GM18519 (cell line): ENCODE measurements at regions not wholly inside any gene's neighbourhood (a gene's known extent, or its start where the extent isn't known, plus 50 kb on each side); places are given as distances from the start of the nearest gene placed in this dataset.
"Not testable (repeated sequence)": the region's sequence is repeated elsewhere in the genome, so short reads cannot be mapped to it uniquely, and the experiment has no call there.

Experiments
- ATAC-seq: cut with Tn5 transposase; IDR thresholded peaks from one replicate; pipeline ENCODE4 v1.9.1; 2021; ENCODE audit warnings: mild to moderate bottlenecking, moderate library complexity; ENCODE audit not compliant: unreplicated experiment, low FRiP score

GRCh38 chr13:104525467-104525866 lies 1459.2 kb upstream of the SLC10A2 start:
- no peak for ATAC-seq

GRCh38 chr13:104522235-104523072 lies 1456.2 kb upstream of the SLC10A2 start:
- no peak for ATAC-seq

- no peak for ATAC-seq
Observed at GRCh38 chr13:104510422-104510821, 1444.2 kb upstream of the SLC10A2 start.

GRCh38 chr13:104493502-104493901 lies 1427.3 kb upstream of the SLC10A2 start:
- not testable (repeated sequence) for ATAC-seq

GRCh38 chr13:104491916-104492315 lies 1425.7 kb upstream of the SLC10A2 start:
- no peak for ATAC-seq

GRCh38 chr13:104487006-104487405 lies 1420.8 kb upstream of the SLC10A2 start:
- no peak for ATAC-seq

- no peak for ATAC-seq
Observed at GRCh38 chr13:104485571-104485970, 1419.4 kb upstream of the SLC10A2 start.

GRCh38 chr13:104483631-104484030 lies 1417.4 kb upstream of the SLC10A2 start:
- ATAC-seq: no peak

- ATAC-seq: no peak
Observed at GRCh38 chr13:104477261-104477660, 1411.0 kb upstream of the SLC10A2 start.

- no peak for ATAC-seq
Observed at GRCh38 chr13:104473936-104474335, 1407.7 kb upstream of the SLC10A2 start.

GRCh38 chr13:104466016-104466415 lies 1399.8 kb upstream of the SLC10A2 start:
- ATAC-seq: no peak

GRCh38 chr13:104461049-104461448 lies 1394.8 kb upstream of the SLC10A2 start:
- no peak for ATAC-seq

GRCh38 chr13:104460554-104460953 lies 1394.3 kb upstream of the SLC10A2 start:
- no peak for ATAC-seq

GRCh38 chr13:104450006-104450405 lies 1383.8 kb upstream of the SLC10A2 start:
- no peak for ATAC-seq

GRCh38 chr13:104447348-104447747 lies 1381.1 kb upstream of the SLC10A2 start:
- no peak for ATAC-seq

GRCh38 chr13:104442536-104442935 lies 1376.3 kb upstream of the SLC10A2 start:
- no peak for ATAC-seq

- ATAC-seq: no peak
Observed at GRCh38 chr13:104436555-104436954, 1370.3 kb upstream of the SLC10A2 start.

- ATAC-seq: no peak
Observed at GRCh38 chr13:104431895-104432294, 1365.7 kb upstream of the SLC10A2 start.

- no peak for ATAC-seq
Observed at GRCh38 chr13:104426435-104426834, 1360.2 kb upstream of the SLC10A2 start.

- ATAC-seq: no peak
Observed at GRCh38 chr13:104422668-104423067, 1356.5 kb upstream of the SLC10A2 start.

GRCh38 chr13:104416973-104417372 lies 1350.8 kb upstream of the SLC10A2 start:
- no peak for ATAC-seq

GRCh38 chr13:104414771-104415170 lies 1348.6 kb upstream of the SLC10A2 start:
- no peak for ATAC-seq
